ENCODE measurements at regions not wholly inside any gene's neighbourhood (a gene's known extent, or its start where the extent isn't known, plus 50 kb on each side); places are given as distances from the start of the nearest gene placed in this dataset.

DNA sequence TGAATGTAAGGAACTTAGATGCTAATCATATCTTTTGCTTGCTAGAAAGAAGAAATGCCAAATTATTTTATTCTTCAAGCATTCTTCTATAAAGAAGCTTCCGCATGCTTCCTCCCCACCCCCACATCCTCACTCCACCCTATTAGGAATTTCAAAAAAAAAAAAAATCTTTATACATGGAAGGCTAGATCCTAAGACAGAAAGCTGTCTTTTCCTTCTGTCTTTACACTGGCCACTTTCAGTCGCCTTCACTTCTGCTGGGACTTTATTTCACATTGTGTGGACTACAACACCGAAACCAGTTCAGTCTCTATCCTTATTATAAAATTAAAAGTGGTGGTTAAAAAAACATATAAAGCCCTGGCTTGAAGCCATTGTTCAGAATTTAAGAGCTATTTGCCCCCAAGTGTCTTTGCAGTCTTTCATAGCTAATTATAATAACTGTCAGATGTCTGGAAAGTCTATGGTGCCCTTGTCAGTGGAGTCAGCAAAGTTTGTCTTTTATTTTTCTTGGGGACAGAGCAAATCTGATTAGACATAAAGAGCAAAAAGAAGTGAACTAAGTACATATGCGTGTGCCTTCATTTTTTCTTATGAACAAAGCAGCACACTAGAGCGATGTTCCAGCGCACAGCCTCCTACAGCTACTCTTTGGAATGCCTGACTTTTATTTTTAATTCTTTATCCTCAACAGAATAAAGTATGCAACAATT is 297.7 kb downstream of the PTPRC start:
- TF ChIP-seq POLR2AphosphoS5 (IDR thresholded peaks at IDR 0.05) = no peak
- no peak for TF ChIP-seq EP300 (IDR thresholded peaks at IDR 0.05)
- TF ChIP-seq POLR2A (IDR thresholded peaks at IDR 0.05) = no peak
- TF ChIP-seq, protein P1, sequence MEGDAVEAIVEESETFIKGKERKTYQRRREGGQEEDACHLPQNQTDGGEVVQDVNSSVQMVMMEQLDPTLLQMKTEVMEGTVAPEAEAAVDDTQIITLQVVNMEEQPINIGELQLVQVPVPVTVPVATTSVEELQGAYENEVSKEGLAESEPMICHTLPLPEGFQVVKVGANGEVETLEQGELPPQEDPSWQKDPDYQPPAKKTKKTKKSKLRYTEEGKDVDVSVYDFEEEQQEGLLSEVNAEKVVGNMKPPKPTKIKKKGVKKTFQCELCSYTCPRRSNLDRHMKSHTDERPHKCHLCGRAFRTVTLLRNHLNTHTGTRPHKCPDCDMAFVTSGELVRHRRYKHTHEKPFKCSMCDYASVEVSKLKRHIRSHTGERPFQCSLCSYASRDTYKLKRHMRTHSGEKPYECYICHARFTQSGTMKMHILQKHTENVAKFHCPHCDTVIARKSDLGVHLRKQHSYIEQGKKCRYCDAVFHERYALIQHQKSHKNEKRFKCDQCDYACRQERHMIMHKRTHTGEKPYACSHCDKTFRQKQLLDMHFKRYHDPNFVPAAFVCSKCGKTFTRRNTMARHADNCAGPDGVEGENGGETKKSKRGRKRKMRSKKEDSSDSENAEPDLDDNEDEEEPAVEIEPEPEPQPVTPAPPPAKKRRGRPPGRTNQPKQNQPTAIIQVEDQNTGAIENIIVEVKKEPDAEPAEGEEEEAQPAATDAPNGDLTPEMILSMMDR (IDR thresholded peaks at IDR 0.05) = no peak
- intact Hi-C loops (cut with DNase I) = no loop called here
- no peaks in the 10 kb centered on the region for H3K9me3 ChIP-seq
- no peak for DNase-seq
- peak overlapping the region; percentile 60 to 76 (median 67) for H3K27ac ChIP-seq
- H3K4me3 ChIP-seq = peak overlapping the region; percentile 29 to 53 (median 41)
- no peaks in the 10 kb centered on the region for H3K36me3 ChIP-seq
- no peaks in the 10 kb centered on the region for H3K27me3 ChIP-seq
- H3K4me1 ChIP-seq = peaks cover 0 to 24% (median 20%) of the 10 kb centered on the region in 4 donors
- WGBS, 2 donors = 9 to 34% methylated on average over 6 of the region's 6 CpGs

DNA sequence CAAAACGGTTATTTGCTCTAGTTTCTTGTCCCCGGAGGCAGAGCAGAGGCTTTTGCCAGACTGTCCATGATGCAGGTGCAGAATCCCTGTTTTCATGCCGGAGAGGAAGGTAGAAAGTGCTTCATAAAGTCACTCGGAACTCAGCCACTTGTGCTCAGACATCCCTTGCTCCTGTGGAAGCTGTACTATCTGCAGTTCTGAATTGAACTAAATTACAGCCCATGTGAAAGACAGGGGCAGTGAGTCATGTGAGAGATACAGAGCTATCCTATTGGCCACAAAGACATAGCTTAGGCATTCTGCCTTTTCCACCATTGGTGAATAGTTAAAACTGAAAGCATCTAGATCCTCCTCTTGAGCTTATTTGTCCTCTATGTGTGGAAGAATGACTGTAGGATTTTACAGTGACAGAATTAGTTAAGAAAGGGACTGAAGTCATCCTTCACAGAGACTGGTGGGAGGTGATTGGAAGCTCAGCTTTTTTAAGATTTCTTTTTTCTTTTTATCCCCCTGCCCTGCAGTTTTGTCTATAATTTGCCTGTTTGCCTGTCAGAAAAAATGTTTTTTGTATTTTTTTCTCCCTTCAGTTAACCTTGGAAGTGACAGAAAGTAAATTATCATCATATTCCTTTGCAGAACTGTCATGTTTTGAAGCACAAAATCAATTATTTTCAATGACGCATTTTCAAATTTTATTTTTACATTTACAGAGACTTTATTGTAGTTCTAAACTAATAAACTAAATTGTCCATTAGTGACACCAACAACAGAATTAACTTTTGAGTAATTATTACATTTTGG is 298.6 kb downstream of the PTPRC start:
- H3K4me1 ChIP-seq = peaks cover 0 to 24% (median 20%) of the 10 kb centered on the region in 4 donors
- H3K9me3 ChIP-seq = no peaks in the 10 kb centered on the region
- H3K27ac ChIP-seq = peak overlapping the region; percentile 60 to 76 (median 67)
- H3K27me3 ChIP-seq = no peaks in the 10 kb centered on the region
- intact Hi-C loops (cut with DNase I) = no loop called here
- no peaks in the 10 kb centered on the region for H3K36me3 ChIP-seq
- peak overlapping the region; percentile 29 to 53 (median 41) for H3K4me3 ChIP-seq
- DNase-seq = no peak
- 20 to 29% methylated on average over 5 of the region's 5 CpGs for WGBS, 2 donors
- TF ChIP-seq EP300 (IDR thresholded peaks at IDR 0.05) (no peak), POLR2A (IDR thresholded peaks at IDR 0.05) (peak; percentile 50 to 59), POLR2AphosphoS5 (IDR thresholded peaks at IDR 0.05) (peak; percentile 68 to 94 (median 84))
- TF ChIP-seq, protein P1 (IDR thresholded peaks at IDR 0.05) = no peak

DNA sequence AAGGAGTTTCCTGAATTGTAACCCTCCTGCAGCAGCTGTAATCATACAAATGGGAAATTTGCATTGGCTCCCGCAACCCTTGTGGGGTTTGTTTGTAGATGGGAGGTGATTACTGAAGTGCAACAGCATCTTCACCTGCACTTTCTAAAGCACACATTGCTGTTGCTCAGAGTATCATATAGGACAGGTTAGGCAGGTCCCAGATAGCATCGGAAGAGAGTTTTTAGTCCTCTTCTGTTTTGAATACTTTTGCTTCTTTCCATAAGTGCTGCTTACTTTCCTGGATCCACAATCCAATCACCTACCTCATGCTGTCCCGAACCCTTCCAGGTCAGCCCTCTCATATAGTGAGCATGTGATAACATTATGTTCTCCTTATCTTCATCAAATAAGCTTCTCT is 300.4 kb downstream of the PTPRC start:
- TF ChIP-seq EP300 (IDR thresholded peaks at IDR 0.05) = no peak
- TF ChIP-seq, protein P1 (IDR thresholded peaks at IDR 0.05) = no peak
- TF ChIP-seq POLR2AphosphoS5 (IDR thresholded peaks at IDR 0.05) = no peak
- TF ChIP-seq POLR2A (IDR thresholded peaks at IDR 0.05) = no peak
- intact Hi-C loops (cut with DNase I) = no loop called here
- no peaks in the 10 kb centered on the region for H3K27me3 ChIP-seq
- peaks cover 0 to 24% (median 20%) of the 10 kb centered on the region in 4 donors for H3K4me1 ChIP-seq
- no peaks in the 10 kb centered on the region for H3K36me3 ChIP-seq
- WGBS, 2 donors = 82 to 85% methylated on average over 3 of the region's 3 CpGs
- no peak overlapping the region for H3K27ac ChIP-seq
- H3K4me3 ChIP-seq = no peak overlapping the region
- no peaks in the 10 kb centered on the region for H3K9me3 ChIP-seq
- DNase-seq = no peak

DNA sequence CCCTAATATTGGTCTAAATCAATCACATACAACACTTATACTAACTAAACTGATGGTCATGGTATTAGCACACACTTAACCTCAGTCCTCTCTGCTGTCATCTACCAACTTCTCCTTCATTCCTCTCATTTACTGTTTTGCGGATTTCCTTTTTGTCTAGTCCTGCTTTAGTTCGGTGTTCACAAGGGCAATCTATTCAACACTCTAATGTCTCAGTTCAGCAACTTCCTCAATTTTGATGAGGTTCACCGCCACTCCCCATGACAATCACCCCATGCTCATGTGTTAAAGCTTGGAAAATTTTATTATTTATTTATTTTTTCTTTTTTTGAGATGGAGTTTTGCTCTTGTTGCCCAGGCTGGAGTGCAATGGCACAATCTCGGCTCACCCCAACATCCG is 301.1 kb downstream of the PTPRC start:
- no peak for DNase-seq
- no peak overlapping the region for H3K4me3 ChIP-seq
- intact Hi-C loops (cut with DNase I) = no loop called here
- no peaks in the 10 kb centered on the region for H3K27me3 ChIP-seq
- H3K27ac ChIP-seq = no peak overlapping the region
- 92 to 93% methylated on average over 5 of the region's 5 CpGs for WGBS, 2 donors
- no peaks in the 10 kb centered on the region for H3K9me3 ChIP-seq
- H3K36me3 ChIP-seq = no peaks in the 10 kb centered on the region
- TF ChIP-seq, protein P1 (IDR thresholded peaks at IDR 0.05) = no peak
- TF ChIP-seq POLR2A (IDR thresholded peaks at IDR 0.05) = no peak
- peaks cover 0 to 18% (median 15%) of the 10 kb centered on the region in 4 donors for H3K4me1 ChIP-seq

Measured in sigmoid colon (tissue), 6 donors.